NT2/D1 (cell line): ENCODE measurements at regions not wholly inside any gene's neighbourhood (a gene's known extent, or its start where the extent isn't known, plus 50 kb on each side); places are given as distances from the start of the nearest gene placed in this dataset.

Source experiments
- SUZ12 ChIP-seq: IDR thresholded peaks from 2 replicates; pipeline ENCODE4 v1.6.1; 2011; ENCODE audit not compliant: insufficient read length, insufficient read depth; ENCODE audit errors: extremely low read depth
- YY1 ChIP-seq: IDR thresholded peaks from 2 replicates; pipeline ENCODE4 v1.6.1; 2011; ENCODE audit not compliant: insufficient read length, insufficient read depth

- TF ChIP-seq SUZ12 = no peak
- no peak for TF ChIP-seq YY1
Measured at GRCh38 chr6:164164876-164165275, 750.4 kb downstream of the QKI start.
